GM19438 (cell line): ENCODE measurements at regions not wholly inside any gene's neighbourhood (a gene's known extent, or its start where the extent isn't known, plus 50 kb on each side); places are given as distances from the start of the nearest gene placed in this dataset.

Experiments used
- ATAC-seq: cut with Tn5 transposase; IDR thresholded peaks from one replicate; pipeline ENCODE4 v1.9.1; 2021; ENCODE audit warnings: low read depth; ENCODE audit not compliant: unreplicated experiment

DNA sequence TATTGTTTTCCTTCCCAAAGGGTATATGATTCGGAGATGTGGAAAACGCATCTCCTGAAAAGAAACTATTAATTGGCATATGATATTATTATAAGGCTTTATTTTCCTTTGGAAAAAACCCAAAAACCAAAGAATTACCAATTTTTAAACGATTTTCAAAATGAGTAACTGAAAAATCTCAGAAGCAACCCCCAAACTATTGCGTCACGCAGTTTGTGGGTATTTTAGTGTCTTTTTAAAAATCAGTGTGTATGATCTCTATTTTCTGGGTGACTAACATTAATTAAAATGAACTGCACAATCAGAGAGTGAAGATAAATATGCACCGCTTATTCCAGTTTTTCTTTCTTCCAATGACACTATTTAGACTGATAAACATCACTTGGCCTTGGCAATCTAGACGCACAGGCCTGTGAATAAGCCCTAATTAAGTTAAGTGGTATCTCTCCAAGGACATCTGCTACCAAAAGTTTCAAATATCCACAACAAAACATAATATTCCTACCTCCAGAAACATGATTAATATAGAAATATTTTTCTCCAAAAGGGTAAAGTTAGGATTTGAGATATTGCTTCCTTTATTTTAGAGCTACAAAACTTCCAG lies 511.5 kb upstream of the FAM241A start:
- no peak for ATAC-seq

DNA sequence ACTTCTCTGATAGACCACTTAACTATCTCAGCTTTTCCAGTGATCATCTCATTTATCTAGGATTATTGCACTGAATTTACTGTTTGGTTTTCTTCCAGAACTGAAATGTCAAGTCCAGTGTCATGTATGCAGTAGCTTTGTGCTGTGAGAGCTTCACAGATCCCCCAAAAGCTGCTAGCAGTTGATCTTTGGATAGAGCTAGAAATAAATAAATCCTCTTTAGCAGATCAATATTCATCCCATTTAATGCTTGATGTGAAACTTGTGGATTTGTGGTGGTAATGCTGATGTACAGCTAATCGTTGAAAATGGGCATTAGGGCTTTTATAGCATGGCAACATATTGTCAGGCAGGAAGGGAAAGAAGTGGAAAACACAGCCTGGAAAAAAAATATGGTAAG lies 509.6 kb upstream of the FAM241A start:
- no peak for ATAC-seq

DNA sequence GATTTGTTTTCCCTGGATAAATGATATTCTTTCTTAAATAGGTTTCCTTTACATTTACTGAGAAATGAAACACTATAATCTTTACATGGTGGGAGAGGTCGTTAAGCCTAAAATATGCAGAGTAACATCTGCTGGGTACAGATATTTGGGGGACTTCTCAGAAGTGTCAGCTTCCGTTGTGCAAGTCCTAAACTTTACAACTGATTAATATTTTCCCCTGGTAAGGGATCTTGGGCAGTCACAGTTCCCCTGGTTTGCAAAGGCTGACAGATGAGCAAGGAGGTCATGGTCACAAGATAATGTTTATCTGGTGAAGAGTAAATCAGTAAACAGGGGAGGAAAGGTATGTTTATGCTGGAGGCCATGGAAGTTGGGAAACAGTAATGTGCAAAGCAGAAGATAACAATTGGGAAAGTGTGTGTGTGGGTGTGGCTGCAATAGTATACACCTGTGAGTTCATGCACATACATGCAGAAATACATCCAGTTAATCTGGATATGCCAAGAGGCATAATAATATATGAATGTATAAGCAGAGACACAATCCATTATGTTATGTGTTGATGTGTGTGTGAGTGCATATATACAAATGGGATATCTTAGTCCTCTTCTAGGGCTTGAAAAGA lies 508.2 kb upstream of the FAM241A start:
- no peak for ATAC-seq

DNA sequence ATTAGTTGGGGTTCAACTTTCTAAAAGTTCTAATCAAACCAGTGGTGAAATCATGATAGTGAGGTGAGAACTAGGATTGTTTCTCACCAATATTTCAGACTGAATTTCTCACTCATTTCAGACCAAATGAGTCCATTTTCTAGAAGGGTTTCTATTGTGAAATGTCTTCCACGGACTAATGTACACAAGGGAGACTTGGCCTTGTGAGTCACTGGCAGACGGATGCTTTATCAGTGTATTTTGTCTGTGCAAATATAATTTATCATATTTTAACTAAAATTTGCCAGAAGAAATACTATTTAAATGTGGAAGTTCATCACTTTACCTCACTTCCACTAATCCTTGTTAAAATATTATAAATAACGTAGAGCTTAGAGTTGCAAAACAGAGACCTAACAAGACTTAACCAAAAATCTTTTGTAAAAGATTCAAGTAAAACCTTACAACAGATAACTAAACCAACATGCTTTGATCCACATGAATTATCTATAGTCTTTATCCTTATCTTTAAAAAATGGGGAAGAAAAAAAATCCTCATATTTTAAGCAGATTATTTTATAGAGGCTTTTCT lies 506.0 kb upstream of the FAM241A start:
- no peak for ATAC-seq

DNA sequence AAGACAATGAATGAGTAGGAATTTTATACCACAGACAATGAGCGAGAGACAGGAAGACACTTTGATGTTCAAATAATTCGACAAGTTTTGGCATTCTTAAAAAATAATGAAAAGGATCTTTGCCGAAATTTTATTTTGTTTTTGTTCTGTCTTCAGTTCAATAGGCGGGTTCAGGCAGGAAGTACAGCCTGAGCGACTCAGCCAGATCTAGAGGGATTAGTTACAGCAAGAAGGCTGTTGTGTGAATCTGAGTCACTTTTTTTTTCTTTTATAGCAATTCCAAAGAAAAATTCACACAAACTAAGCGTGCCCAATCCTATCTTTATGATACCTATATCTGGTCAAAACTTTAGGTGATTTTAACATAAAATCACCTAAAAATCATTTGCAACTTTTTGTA lies 505.4 kb upstream of the FAM241A start:
- ATAC-seq, result no peak

DNA sequence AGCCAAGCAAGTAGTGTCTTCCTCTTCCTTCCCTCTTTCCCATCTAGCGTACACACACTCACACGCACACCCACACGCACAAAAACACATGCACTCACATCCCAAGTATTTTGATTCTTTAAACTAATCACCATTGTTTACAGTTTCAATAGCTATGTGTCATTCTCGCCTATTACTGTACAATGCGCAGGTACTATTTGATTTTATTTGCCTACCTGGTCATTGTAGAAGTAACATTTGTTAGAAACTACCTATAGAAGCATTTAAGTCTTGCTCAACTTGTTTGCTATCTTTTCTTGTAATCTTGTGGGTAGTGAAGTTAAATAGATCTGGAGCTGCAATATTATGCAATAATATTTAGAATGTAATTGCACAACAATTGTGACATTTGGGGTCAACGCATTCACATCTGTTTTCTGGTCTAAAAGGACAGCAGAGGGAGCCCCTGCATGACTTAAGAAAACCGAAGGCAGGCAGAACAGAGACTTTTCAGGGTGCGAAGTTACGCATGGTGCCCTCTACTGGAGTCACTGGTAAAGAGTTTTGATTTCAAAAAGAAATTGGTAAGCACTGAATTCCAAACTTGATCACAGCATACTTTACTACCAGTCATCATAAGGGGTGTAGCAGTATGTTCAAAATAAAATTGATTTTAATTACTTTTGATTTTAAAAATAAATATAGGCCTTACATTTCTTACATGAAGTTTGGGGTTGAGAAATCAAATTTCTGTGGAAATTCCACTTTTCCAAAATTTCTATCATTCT lies 503.3 kb upstream of the FAM241A start:
- peak; percentile 89 for ATAC-seq

DNA sequence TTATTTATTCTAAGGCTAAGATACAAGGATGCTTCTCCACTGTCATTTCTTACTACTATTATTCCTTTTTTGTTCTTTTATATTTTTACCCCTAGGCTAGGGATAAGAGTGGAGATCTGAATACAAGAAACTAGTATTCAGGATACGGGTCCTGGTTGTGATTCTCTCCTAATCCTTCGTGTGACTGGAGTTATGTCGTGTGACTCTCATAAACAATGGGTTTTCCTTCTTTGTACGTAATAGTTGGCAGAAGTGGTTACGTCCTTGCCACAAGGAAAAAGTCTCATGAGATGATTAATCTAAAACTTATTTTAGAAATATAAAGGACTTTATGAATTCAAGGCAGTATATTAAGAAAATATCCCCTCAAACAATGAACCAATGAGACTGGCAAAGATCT lies 497.2 kb upstream of the FAM241A start:
- ATAC-seq, result no peak

DNA sequence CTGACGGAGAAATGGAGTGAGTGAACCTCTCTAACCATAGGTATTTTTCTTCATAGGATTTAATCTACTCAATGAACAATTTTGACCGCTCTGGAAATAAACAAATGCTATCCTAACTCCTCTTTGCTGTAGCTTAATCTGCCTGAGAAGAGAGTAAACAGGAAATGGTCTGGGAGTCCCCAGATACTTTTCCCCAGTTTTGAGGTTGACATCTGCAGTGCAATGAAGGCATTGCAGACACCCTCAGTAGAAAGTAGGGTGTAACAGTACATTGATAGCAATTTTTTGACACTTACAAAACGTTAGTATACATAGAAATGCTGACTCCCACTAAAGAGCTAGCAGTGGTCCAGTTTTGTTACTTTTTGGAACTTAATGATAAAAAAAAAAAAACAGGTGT lies 495.9 kb upstream of the FAM241A start:
- no peak for ATAC-seq

DNA sequence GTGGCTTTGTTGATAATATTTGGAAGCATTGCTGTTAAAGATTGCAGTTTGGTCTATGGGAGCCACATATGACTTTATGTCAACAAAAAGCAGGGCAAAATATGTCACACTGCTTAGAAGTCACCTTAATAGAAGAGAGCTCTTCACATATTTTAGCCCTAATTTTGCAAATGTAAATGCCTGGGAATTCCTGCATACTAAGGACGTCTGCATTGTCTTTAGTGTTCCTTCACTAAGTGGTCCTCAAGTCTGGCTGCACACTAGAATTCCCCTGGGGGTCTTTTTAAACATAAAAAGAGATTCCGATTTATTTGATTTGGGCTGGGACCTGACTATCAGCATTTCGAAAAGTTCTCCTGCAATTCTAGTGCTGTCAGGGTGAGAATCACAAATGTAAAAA lies 495.1 kb upstream of the FAM241A start:
- ATAC-seq, result no peak

DNA sequence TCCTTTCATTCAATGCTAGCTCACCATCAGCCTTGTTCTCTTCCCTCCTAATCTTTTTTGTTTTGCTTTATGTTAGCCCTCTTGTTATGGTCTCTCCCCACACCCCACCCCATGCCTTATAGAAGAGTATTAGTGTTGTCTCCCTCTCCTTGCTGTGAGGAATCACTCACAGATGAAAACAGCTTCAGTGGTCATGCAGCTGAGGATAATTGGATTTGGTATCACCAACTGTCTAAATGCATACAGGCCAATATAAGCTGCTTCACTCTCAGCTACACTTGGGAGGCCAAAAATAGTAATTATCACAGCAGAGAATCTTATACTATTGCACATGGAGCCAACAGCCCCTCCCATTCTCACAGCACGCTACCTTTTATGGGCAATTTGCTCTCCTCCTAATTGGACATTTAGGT lies 494.6 kb upstream of the FAM241A start:
- ATAC-seq, result no peak

DNA sequence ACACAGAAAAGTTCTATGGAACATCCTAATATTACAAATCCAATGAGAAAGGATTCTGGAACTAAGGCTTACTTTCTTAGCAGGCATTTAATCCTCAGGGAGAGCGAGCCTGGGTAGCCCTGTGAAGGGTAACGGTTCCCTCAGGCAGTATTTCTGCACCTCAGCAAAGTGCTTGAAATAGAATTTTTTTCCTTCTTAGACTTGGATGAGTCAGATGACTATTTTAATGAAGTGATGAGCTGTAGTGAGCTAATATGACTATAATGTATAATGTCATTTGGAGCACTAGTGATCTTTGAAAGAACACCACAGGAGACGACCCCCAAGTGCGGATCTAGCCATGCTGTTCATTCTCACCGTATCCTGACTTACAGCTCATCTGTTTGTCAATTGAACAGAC lies 493.0 kb upstream of the FAM241A start:
- ATAC-seq, result no peak

DNA sequence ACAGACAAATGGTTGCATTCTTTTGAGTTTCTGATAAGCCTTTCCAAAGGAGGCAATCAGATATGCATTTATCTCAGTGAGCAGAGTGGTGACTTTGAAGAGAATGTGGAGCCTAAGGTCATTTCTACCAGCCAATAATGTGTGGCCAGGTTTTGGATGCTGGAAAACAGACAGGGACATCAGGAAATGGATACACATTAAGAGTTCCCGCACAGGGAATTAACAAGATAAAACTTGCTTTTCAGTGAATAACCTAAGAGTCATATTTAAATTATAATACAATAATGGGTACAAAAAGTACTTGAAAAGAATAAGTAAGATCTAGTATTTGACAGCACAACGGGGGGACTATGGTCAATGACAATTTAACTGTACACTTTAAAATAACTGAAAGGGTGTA lies 492.3 kb upstream of the FAM241A start:
- ATAC-seq, result no peak

DNA sequence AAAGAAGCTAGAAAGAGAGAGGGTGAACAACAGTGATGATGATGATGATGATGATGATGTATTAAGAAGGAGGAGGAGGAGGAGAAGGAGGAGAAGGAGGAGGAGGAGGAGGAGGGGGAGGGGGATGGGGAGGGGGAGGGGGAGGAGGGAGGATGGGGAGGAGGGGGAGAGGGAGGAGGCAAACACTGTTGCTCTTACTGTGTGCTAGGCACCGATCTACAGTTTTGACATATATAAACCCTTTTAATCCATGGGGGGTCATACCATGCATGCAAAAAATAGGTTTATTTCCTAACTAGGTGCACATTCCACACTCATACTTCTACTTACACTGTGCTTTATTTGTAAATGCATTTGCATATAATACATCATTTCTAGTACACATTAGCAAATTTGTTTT lies 482.8 kb upstream of the FAM241A start:
- ATAC-seq, result no peak

DNA sequence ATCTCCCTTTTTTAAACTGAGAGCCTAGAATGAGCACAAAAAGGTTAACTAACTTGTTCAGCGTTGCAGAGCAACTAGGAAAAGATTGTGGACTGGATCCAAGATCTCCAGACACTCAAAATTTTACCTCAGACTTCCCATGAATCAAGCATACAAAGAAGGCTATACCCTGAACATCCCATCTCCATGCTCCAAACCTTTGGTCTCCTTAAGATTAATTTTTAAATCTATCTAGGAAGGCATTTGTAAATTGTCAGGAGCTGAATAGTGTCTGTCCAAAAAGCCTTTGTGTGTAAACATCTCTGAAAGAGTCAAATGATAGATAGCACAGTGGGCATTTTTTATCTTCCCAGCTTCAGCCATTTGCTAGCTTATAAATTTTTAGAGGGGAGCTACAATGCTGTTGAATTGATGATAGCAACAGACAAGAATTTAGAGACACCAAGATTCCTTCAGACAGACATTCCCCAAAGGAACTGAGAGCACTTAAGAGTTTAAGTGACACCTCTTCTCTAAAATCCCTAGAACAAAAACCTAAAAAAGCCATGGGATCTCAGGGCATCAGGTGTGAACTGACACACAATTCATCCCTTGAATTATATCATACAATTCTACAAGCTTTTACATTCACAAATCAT lies 480.8 kb upstream of the FAM241A start:
- no peak for ATAC-seq

DNA sequence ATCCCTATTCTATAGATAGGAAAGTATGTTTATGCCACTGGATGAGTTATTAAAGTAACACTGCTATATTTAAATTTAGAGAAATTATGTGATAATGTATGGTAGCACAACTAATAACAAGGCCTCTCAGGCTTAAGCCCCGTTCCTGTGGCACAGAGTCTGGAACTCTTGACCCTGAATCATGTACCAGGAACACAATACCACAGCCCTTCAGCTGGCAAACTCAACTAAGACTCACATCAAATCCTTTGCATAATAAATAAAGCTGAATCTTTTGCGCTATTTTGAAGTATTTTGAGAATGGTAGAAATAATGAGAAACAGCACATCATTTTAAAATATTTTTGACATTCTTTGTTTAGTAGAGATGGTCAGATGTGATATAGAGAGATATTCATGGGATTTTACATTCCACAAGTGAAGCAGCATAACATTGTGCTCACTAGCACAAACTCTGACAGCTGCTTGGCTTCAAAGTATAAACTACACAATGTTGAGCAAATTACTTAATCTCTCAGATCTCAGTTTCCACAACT lies 478.4 kb upstream of the FAM241A start:
- no peak for ATAC-seq

DNA sequence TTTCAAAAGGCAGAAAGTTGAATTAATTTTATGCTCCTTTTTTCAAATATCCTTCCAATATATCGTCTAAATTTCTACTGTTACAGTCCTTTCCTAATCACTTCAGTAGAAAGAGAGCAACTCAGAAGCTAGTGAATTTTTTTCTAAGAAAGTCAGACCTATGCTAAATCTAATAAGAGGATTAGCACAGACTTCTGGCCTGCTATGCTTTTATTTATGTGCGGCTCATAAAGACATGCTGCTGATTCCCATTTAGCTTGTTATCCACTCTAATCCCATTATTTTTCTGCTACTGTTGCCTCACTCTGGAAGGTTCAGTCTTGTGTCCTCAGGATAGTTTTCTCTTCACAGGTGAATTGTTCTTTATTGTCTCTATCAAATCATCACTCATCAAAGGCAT lies 473.5 kb upstream of the FAM241A start:
- no peak for ATAC-seq

DNA sequence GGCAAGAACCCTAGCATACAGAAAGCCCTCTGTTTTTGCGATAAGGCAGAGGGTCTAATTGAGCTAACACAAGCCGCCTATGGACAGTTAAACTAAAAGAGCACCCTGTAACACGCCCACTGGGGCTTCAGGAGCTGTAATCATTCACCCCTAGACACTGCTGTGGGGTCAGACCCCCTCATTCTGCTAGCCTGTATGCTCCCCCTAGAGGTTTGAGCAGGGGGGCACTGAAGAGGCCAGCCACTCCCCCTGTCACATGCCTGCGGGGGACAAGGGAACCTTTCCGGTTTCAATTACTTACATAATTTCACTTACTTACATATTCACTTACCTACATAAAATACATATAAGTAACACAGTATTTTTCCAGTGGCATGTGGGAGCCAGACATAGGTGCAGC lies 469.5 kb upstream of the FAM241A start:
- no peak for ATAC-seq

DNA sequence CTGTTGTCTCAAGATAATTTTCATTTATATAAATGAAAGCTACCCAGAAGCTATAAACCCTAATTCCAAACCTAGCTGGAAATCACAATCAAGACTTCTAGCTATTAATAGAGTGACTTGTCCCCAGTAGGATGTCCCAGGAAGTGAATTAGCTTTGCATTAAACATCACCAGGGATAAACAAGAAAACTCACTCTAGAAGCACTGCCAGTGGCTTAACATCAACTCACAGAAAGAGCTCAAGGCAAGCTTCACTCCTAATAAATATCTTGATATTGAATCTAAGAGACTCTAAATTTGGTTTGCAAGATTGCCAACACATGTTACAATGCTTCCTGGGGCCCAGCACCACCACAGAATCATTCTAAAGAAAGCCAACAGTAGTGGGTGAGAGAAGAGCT lies 468.7 kb upstream of the FAM241A start:
- ATAC-seq, result no peak

DNA sequence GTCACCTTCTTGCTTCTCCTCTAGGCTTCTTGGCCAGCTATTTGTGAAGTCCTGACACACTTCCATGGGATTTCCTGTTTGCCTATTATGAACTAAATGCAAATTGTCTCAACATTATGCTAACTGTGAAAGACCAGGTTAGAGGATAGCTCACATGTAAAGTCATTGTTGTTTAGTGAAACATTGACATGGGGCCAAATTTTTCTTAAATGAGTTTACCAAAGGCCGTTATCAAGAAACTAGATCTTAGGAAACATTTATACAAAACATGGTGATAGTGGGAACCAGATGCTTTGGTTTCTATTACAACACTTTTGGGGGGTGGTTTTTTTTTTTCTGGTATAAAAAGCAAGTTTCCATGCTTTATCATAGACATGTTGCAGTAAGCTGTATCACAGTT lies 466.8 kb upstream of the FAM241A start:
- no peak for ATAC-seq

DNA sequence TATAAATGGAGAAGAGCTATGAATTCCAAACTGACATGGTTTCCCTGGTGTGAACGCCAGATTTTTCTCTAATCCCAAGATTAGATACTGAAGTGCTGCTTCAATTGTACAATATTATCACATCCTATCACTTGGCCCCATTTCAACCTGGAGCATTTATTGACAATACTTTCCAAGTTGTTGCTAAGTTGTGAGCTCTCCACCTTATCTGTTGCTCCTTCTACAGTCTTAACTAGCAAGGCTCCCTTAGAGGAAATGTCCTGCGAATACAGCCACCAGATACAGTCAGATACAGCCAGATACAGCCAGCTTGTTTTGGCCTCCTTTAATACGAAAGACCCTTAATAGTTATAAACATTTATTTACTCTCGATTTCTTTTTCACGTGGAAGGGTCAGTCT lies 466.3 kb upstream of the FAM241A start:
- no peak for ATAC-seq

DNA sequence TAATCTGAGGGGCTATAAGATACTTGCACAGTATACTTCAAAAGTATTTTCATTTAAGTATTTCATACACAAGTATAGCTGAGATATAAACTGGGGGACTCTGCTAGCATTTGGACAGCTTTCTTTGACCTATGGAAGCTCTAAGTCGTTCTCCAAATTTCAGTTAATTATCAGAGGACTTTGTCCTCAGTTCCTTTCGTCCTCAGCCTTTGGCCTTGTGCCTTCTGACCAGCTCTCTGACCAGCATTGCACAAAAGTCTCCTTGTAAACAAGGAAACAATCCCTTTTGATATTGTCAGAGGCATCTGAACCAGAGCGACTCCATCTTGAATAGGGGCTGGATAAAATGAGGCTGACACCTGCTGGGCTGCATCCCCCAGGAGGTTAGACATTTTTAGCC lies 464.0 kb upstream of the FAM241A start:
- no peak for ATAC-seq
